ENCODE measurements at regions not wholly inside any gene's neighbourhood (a gene's known extent, or its start where the extent isn't known, plus 50 kb on each side); places are given as distances from the start of the nearest gene placed in this dataset.

DNA sequence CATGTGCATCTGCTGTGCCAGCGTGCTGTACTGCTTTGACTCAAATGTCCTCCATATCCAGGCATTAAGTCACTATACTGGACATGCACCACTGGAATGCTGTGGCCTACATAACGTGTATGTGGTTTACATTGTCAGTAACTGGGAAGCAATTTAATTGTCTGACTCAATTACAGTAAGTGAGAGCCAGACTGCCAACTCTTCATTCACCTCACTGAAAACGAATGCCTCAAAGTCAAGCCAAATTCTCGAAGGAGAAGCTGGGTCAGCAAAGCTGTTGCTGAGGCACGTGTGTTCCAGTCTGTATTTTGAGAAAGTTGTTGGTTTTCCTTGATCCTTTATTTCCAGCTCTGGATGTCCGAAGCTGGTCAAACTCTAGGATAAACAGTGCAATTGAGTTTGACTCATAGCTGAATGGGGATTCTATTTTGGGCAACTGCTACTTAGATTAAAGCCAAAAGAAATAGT, 534.3 kb downstream of the COL12A1 start:
- Histone ChIP-seq H3K4me3 (no peak overlapping the region), H3K79me2 (replicated peaks; ENCODE audit: insufficient read depth) (no peaks in the 10 kb centered on the region), H3K27ac (ENCODE audit: low read depth) (no peak overlapping the region), H3F3A (replicated peaks; ENCODE audit: low read depth) (no peaks in the 10 kb centered on the region), H3K27me3 (ENCODE audit: insufficient read depth) (no peaks in the 10 kb centered on the region), H3K36me3 (ENCODE audit: insufficient read depth) (no peaks in the 10 kb centered on the region), H4K20me1 (replicated peaks; ENCODE audit: insufficient read depth) (no peaks in the 10 kb centered on the region), H3K9me2 (ENCODE audit: insufficient read depth) (no peaks in the 10 kb centered on the region), H3K4me2 (no peak overlapping the region), H2AFZ (no peak overlapping the region), H3K4me1 (ENCODE audit: insufficient read depth) (no peaks in the 10 kb centered on the region)
- DNase-seq (ENCODE audit: low spot score): no peak
- Mint-ChIP-seq H3K27ac (no peak overlapping the region), H3K27me3 (ENCODE audit: insufficient read depth, low read depth, poor library complexity) (peaks cover 2% of the 10 kb centered on the region), H3K4me1 (no peaks in the 10 kb centered on the region), H3K36me3 (ENCODE audit: low read depth) (peaks cover 3% of the 10 kb centered on the region; the same call in 1 of the 3 replicates), H3K4me3 (no peak overlapping the region), H3K9me3 (0 out of 3 replicates have a peak, but pooled peaks cover 4% of the 10 kb centered on the region)
- TF ChIP-seq EZH2phosphoT487 (IDR thresholded peaks at IDR 0.05; ENCODE audit: unreplicated experiment) (no peak), JUNB (IDR thresholded peaks at IDR 0.05; ENCODE audit: unreplicated experiment) (no peak), ZNF331 (CRISPR knock-in tag; IDR thresholded peaks at IDR 0.05; ENCODE audit: low read depth) (no peak), ZNF114 (CRISPR knock-in tag; IDR thresholded peaks at IDR 0.05) (no peak), STAT1 (IDR thresholded peaks at IDR 0.05; ENCODE audit: unreplicated experiment) (no peak), EZH2 (IDR thresholded peaks at IDR 0.05; ENCODE audit: low read depth, unreplicated experiment) (no peak), POLR2AphosphoS5 (IDR thresholded peaks at IDR 0.05; ENCODE audit: low read depth) (no peak), CREB1 (CRISPR knock-in tag; IDR thresholded peaks at IDR 0.05; ENCODE audit: low read depth) (no peak), NANOG (IDR thresholded peaks at IDR 0.05; ENCODE audit: borderline replicate concordance) (no peak)
- TF ChIP-seq, protein P1, sequence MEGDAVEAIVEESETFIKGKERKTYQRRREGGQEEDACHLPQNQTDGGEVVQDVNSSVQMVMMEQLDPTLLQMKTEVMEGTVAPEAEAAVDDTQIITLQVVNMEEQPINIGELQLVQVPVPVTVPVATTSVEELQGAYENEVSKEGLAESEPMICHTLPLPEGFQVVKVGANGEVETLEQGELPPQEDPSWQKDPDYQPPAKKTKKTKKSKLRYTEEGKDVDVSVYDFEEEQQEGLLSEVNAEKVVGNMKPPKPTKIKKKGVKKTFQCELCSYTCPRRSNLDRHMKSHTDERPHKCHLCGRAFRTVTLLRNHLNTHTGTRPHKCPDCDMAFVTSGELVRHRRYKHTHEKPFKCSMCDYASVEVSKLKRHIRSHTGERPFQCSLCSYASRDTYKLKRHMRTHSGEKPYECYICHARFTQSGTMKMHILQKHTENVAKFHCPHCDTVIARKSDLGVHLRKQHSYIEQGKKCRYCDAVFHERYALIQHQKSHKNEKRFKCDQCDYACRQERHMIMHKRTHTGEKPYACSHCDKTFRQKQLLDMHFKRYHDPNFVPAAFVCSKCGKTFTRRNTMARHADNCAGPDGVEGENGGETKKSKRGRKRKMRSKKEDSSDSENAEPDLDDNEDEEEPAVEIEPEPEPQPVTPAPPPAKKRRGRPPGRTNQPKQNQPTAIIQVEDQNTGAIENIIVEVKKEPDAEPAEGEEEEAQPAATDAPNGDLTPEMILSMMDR (conservative IDR thresholded peaks at IDR 0.05; ENCODE audit: low read depth in 2 of 2): no peak
- TF ChIP-seq, protein P2, sequence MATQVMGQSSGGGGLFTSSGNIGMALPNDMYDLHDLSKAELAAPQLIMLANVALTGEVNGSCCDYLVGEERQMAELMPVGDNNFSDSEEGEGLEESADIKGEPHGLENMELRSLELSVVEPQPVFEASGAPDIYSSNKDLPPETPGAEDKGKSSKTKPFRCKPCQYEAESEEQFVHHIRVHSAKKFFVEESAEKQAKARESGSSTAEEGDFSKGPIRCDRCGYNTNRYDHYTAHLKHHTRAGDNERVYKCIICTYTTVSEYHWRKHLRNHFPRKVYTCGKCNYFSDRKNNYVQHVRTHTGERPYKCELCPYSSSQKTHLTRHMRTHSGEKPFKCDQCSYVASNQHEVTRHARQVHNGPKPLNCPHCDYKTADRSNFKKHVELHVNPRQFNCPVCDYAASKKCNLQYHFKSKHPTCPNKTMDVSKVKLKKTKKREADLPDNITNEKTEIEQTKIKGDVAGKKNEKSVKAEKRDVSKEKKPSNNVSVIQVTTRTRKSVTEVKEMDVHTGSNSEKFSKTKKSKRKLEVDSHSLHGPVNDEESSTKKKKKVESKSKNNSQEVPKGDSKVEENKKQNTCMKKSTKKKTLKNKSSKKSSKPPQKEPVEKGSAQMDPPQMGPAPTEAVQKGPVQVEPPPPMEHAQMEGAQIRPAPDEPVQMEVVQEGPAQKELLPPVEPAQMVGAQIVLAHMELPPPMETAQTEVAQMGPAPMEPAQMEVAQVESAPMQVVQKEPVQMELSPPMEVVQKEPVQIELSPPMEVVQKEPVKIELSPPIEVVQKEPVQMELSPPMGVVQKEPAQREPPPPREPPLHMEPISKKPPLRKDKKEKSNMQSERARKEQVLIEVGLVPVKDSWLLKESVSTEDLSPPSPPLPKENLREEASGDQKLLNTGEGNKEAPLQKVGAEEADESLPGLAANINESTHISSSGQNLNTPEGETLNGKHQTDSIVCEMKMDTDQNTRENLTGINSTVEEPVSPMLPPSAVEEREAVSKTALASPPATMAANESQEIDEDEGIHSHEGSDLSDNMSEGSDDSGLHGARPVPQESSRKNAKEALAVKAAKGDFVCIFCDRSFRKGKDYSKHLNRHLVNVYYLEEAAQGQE (IDR thresholded peaks at IDR 0.05; ENCODE audit: unreplicated experiment): no peak
- TF ChIP-seq, protein P3, sequence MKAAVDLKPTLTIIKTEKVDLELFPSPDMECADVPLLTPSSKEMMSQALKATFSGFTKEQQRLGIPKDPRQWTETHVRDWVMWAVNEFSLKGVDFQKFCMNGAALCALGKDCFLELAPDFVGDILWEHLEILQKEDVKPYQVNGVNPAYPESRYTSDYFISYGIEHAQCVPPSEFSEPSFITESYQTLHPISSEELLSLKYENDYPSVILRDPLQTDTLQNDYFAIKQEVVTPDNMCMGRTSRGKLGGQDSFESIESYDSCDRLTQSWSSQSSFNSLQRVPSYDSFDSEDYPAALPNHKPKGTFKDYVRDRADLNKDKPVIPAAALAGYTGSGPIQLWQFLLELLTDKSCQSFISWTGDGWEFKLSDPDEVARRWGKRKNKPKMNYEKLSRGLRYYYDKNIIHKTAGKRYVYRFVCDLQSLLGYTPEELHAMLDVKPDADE (IDR thresholded peaks at IDR 0.05): no peak
- TF ChIP-seq, protein P4, sequence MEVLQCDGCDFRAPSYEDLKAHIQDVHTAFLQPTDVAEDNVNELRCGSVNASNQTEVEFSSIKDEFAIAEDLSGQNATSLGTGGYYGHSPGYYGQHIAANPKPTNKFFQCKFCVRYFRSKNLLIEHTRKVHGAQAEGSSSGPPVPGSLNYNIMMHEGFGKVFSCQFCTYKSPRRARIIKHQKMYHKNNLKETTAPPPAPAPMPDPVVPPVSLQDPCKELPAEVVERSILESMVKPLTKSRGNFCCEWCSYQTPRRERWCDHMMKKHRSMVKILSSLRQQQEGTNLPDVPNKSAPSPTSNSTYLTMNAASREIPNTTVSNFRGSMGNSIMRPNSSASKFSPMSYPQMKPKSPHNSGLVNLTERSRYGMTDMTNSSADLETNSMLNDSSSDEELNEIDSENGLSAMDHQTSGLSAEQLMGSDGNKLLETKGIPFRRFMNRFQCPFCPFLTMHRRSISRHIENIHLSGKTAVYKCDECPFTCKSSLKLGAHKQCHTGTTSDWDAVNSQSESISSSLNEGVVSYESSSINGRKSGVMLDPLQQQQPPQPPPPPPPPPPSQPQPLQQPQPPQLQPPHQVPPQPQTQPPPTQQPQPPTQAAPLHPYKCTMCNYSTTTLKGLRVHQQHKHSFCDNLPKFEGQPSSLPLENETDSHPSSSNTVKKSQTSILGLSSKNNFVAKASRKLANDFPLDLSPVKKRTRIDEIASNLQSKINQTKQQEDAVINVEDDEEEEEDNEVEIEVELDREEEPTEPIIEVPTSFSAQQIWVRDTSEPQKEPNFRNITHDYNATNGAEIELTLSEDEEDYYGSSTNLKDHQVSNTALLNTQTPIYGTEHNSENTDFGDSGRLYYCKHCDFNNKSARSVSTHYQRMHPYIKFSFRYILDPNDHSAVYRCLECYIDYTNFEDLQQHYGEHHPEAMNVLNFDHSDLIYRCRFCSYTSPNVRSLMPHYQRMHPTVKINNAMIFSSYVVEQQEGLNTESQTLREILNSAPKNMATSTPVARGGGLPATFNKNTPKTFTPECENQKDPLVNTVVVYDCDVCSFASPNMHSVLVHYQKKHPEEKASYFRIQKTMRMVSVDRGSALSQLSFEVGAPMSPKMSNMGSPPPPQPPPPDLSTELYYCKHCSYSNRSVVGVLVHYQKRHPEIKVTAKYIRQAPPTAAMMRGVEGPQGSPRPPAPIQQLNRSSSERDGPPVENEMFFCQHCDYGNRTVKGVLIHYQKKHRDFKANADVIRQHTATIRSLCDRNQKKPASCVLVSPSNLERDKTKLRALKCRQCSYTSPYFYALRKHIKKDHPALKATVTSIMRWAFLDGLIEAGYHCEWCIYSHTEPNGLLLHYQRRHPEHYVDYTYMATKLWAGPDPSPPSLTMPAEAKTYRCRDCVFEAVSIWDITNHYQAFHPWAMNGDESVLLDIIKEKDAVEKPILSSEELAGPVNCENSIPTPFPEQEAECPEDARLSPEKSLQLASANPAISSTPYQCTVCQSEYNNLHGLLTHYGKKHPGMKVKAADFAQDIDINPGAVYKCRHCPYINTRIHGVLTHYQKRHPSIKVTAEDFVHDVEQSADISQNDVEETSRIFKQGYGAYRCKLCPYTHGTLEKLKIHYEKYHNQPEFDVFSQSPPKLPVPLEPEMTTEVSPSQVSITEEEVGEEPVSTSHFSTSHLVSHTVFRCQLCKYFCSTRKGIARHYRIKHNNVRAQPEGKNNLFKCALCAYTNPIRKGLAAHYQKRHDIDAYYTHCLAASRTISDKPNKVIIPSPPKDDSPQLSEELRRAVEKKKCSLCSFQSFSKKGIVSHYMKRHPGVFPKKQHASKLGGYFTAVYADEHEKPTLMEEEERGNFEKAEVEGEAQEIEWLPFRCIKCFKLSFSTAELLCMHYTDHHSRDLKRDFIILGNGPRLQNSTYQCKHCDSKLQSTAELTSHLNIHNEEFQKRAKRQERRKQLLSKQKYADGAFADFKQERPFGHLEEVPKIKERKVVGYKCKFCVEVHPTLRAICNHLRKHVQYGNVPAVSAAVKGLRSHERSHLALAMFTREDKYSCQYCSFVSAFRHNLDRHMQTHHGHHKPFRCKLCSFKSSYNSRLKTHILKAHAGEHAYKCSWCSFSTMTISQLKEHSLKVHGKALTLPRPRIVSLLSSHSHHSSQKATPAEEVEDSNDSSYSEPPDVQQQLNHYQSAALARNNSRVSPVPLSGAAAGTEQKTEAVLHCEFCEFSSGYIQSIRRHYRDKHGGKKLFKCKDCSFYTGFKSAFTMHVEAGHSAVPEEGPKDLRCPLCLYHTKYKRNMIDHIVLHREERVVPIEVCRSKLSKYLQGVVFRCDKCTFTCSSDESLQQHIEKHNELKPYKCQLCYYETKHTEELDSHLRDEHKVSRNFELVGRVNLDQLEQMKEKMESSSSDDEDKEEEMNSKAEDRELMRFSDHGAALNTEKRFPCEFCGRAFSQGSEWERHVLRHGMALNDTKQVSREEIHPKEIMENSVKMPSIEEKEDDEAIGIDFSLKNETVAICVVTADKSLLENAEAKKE (CRISPR knock-in tag; IDR thresholded peaks at IDR 0.05): no peak
- no peak for ATAC-seq

All from GM23338 (cell line).